Panc1 (cell line): ENCODE measurements at regions not wholly inside any gene's neighbourhood (a gene's known extent, or its start where the extent isn't known, plus 50 kb on each side); places are given as distances from the start of the nearest gene placed in this dataset.

Source experiments
- POLR2AphosphoS5 ChIP-seq: IDR thresholded peaks from 2 replicates; pipeline ENCODE4 v1.6.1; 2012; ENCODE audit warnings: mild to moderate bottlenecking, low read depth, low read length, moderate library complexity
- REST ChIP-seq, 2 experiments: IDR thresholded peaks; 2 replicates each; pipeline ENCODE4 v1.6.1; 2011 to 2012; ENCODE audit warnings: low read depth in 2 of 2, control low read depth in 1 of 2, low read length in 1 of 2, mild to moderate bottlenecking in 1 of 2, moderate library complexity in 1 of 2; ENCODE audit not compliant: insufficient read depth in 1 of 2
- TCF7L2 ChIP-seq: IDR thresholded peaks from 2 replicates; pipeline ENCODE4 v1.6.1; 2011; ENCODE audit warnings: mild to moderate bottlenecking, low read depth, low read length, inconsistent platforms
- TF ChIP-seq, protein P1 (sequence below): fragments of 450-650 bp; IDR thresholded peaks from 2 replicates; pipeline ENCODE4 v1.5.1; 2017; ENCODE audit warnings: mild to moderate bottlenecking

DNA sequence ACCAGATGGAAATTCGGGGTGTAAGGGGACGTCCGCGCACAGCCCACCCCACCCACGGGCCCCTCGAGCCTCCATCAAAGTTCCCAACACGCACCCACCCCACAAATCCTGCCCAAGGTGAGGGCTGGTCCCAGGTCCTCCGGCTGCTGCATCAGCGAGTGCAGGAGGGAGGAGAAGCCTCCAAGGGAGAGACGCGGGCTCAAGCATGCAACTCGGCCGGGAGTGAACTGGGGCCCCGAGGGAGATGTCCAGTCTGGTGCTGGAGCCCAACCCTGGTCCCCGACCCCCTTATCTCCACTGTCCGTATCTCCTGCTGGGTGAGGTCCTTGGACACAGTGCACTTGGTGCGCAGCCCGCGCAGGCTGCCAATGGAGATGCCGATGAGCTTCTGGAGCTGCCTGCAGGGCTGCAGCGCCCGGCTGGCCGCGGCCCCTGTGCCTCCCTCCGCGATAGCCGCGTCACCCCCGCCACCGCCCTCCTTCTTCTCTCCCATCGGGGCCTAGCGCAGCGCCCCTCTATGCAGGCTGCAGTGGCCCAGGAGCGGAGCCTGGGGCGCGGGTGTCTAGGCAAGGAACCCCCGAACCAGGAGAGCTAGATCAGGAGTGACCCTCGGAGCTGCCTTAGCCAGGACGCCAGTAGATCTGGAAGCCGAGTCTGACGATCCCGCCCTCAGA, 489.2 kb downstream of the ZNF33B start:
- TF ChIP-seq, protein P1, sequence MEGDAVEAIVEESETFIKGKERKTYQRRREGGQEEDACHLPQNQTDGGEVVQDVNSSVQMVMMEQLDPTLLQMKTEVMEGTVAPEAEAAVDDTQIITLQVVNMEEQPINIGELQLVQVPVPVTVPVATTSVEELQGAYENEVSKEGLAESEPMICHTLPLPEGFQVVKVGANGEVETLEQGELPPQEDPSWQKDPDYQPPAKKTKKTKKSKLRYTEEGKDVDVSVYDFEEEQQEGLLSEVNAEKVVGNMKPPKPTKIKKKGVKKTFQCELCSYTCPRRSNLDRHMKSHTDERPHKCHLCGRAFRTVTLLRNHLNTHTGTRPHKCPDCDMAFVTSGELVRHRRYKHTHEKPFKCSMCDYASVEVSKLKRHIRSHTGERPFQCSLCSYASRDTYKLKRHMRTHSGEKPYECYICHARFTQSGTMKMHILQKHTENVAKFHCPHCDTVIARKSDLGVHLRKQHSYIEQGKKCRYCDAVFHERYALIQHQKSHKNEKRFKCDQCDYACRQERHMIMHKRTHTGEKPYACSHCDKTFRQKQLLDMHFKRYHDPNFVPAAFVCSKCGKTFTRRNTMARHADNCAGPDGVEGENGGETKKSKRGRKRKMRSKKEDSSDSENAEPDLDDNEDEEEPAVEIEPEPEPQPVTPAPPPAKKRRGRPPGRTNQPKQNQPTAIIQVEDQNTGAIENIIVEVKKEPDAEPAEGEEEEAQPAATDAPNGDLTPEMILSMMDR = no peak
- no peak for TF ChIP-seq POLR2AphosphoS5
- no peak for TF ChIP-seq TCF7L2
- TF ChIP-seq REST (IDR thresholded peaks at IDR 0.05; ENCODE audit: insufficient read depth in 1 of 2, low read depth in 2 of 2, low read length in 1 of 2) = no peak
